Panc1 (cell line): ENCODE measurements at regions not wholly inside any gene's neighbourhood (a gene's known extent, or its start where the extent isn't known, plus 50 kb on each side); places are given as distances from the start of the nearest gene placed in this dataset.

ENCODE experiments used
- ATAC-seq: fragments of 200-7000 bp; cut with Tn5 transposase; 2 replicates; pipeline ENCODE4 v1.9.1; 2020; ENCODE audit warnings: mild to moderate bottlenecking, moderate library complexity
- BruUV-seq: library from RNA; stranded (reverse); fragments of 400-500 nt; replicated peaks from 2 replicates; lab custom pipeline; 2021; lab: Mats Ljungman, UMichigan
- CTCF ChIA-PET: fragments of 300-600 bp; sonication (Branson Sonifier 250); formaldehyde crosslinking; loops from one replicate; lab custom pipeline; 2022; ENCODE audit warnings: antibody characterized with exemption; lab: Charles Lee
- POLR2A ChIA-PET: fragments of 300-600 bp; sonication (Branson Sonifier 250); formaldehyde crosslinking; loops from one replicate; lab custom pipeline; 2022; ENCODE audit warnings: antibody characterized with exemption; lab: Charles Lee
- DNase-seq: peaks from one replicate; pipeline ENCODE4 v3.0.0-alpha.2; 2010; ENCODE audit warnings: low read depth, low spot score
- H3K27ac ChIP-seq: 2 replicates; pipeline ENCODE4 v1.5.1; 2011; ENCODE audit warnings: mild to moderate bottlenecking, low read length, inconsistent platforms
- H3K27me3 ChIP-seq: fragments of 200-500 bp; sonication (Bioruptor generic); 2 replicates; pipeline ENCODE4 v1.6.0; 2014; ENCODE audit warnings: low read length, inconsistent platforms; ENCODE audit not compliant: control insufficient read depth, insufficient read depth
- H3K36me3 ChIP-seq: fragments of 200-500 bp; sonication (Bioruptor generic); 2 replicates; pipeline ENCODE4 v1.5.1; 2014; ENCODE audit warnings: inconsistent platforms, mild to moderate bottlenecking, low read length, moderate library complexity; ENCODE audit not compliant: control insufficient read depth, insufficient read depth
- H3K4me1 ChIP-seq: 2 replicates; pipeline ENCODE4 v1.5.1; 2011; ENCODE audit warnings: inconsistent platforms, mild to moderate bottlenecking, low read length, moderate library complexity; ENCODE audit not compliant: control insufficient read depth, insufficient read depth
- H3K4me3 ChIP-seq, 2 experiments: 2 replicates each; pipeline ENCODE4 v1.5.1; 2011 to 2012; ENCODE audit warnings: low read depth in 2 of 2, low read length in 2 of 2, mild to moderate bottlenecking in 2 of 2, inconsistent platforms in 1 of 2, moderate library complexity in 1 of 2
- H3K9me3 ChIP-seq: fragments of 200-500 bp; sonication (Bioruptor generic); 2 replicates; pipeline ENCODE4 v1.5.1; 2014; ENCODE audit warnings: low read depth, mild to moderate bottlenecking, inconsistent platforms, low read length, moderate library complexity; ENCODE audit not compliant: control insufficient read depth, insufficient read depth
- POLR2AphosphoS5 ChIP-seq: IDR thresholded peaks from 2 replicates; pipeline ENCODE4 v1.6.1; 2012; ENCODE audit warnings: mild to moderate bottlenecking, low read depth, low read length, moderate library complexity
- SIN3A ChIP-seq: IDR thresholded peaks from 2 replicates; pipeline ENCODE4 v1.6.1; 2012; ENCODE audit warnings: low read depth, mild to moderate bottlenecking, low read length, moderate library complexity, borderline replicate concordance; ENCODE audit not compliant: insufficient read depth
- TCF7L2 ChIP-seq: IDR thresholded peaks from 2 replicates; pipeline ENCODE4 v1.6.1; 2011; ENCODE audit warnings: mild to moderate bottlenecking, low read depth, low read length, inconsistent platforms
- in situ Hi-C: cut with HindIII; loops from 2 replicates; pipeline ENCODE4 v1.10.0; 2016; ENCODE audit warnings: low sequenced_read_pairs, low pct_unique_long_range_greater_than_20kb
- intact Hi-C: fragments of 100-400 bp; cut with micrococcal nuclease; formaldehyde crosslinking; loops from one replicate; pipeline ENCODE4 v1.10.0; 2022; ENCODE audit not compliant: unreplicated experiment
- TF ChIP-seq, protein P1 (sequence below): fragments of 450-650 bp; IDR thresholded peaks from 2 replicates; pipeline ENCODE4 v1.5.1; 2017; ENCODE audit warnings: mild to moderate bottlenecking
- TF ChIP-seq, protein P2 (sequence below), 2 experiments: IDR thresholded peaks; 2 replicates each; pipeline ENCODE4 v1.6.1; 2011 to 2012; ENCODE audit warnings: low read depth in 2 of 2, control low read depth in 1 of 2, low read length in 1 of 2, mild to moderate bottlenecking in 1 of 2, moderate library complexity in 1 of 2; ENCODE audit not compliant: insufficient read depth in 1 of 2

DNA sequence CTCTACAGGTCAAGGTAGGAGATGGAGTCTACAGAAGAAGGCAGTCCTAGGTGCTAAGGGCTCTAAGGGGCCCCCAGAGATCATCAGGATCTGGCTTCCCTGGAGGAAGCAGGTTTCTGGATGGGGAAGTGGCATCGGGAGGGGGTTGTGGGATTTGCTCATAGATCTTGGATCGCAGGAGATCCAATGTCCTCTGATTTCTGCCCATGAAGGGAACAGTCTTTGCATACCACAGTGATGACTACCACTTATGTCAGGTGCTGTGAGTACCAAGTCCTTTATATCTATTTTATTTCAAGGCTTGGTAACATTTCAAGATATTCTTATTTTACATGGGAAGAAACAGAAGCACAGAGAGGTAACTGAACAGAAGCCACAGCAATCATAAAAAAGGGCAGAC lies 164.0 kb downstream of the RGS9 start:
- in situ Hi-C loops (no loop called here), intact Hi-C loops (no loop called here)
- H3K36me3 ChIP-seq = no peaks in the 10 kb centered on the region
- H3K27me3 ChIP-seq = no peaks in the 10 kb centered on the region
- BruUV-seq = no TSS peak
- H3K4me1 ChIP-seq = no peaks in the 10 kb centered on the region
- H3K4me3 ChIP-seq = no peak overlapping the region
- ATAC-seq (no peak), DNase-seq (no peak)
- CTCF ChIA-PET = no interaction called here
- TF ChIP-seq POLR2AphosphoS5 = no peak
- TF ChIP-seq, protein P1, sequence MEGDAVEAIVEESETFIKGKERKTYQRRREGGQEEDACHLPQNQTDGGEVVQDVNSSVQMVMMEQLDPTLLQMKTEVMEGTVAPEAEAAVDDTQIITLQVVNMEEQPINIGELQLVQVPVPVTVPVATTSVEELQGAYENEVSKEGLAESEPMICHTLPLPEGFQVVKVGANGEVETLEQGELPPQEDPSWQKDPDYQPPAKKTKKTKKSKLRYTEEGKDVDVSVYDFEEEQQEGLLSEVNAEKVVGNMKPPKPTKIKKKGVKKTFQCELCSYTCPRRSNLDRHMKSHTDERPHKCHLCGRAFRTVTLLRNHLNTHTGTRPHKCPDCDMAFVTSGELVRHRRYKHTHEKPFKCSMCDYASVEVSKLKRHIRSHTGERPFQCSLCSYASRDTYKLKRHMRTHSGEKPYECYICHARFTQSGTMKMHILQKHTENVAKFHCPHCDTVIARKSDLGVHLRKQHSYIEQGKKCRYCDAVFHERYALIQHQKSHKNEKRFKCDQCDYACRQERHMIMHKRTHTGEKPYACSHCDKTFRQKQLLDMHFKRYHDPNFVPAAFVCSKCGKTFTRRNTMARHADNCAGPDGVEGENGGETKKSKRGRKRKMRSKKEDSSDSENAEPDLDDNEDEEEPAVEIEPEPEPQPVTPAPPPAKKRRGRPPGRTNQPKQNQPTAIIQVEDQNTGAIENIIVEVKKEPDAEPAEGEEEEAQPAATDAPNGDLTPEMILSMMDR = no peak
- TF ChIP-seq, protein P2, sequence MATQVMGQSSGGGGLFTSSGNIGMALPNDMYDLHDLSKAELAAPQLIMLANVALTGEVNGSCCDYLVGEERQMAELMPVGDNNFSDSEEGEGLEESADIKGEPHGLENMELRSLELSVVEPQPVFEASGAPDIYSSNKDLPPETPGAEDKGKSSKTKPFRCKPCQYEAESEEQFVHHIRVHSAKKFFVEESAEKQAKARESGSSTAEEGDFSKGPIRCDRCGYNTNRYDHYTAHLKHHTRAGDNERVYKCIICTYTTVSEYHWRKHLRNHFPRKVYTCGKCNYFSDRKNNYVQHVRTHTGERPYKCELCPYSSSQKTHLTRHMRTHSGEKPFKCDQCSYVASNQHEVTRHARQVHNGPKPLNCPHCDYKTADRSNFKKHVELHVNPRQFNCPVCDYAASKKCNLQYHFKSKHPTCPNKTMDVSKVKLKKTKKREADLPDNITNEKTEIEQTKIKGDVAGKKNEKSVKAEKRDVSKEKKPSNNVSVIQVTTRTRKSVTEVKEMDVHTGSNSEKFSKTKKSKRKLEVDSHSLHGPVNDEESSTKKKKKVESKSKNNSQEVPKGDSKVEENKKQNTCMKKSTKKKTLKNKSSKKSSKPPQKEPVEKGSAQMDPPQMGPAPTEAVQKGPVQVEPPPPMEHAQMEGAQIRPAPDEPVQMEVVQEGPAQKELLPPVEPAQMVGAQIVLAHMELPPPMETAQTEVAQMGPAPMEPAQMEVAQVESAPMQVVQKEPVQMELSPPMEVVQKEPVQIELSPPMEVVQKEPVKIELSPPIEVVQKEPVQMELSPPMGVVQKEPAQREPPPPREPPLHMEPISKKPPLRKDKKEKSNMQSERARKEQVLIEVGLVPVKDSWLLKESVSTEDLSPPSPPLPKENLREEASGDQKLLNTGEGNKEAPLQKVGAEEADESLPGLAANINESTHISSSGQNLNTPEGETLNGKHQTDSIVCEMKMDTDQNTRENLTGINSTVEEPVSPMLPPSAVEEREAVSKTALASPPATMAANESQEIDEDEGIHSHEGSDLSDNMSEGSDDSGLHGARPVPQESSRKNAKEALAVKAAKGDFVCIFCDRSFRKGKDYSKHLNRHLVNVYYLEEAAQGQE (IDR thresholded peaks at IDR 0.05; ENCODE audit: insufficient read depth in 1 of 2, low read depth in 2 of 2, low read length in 1 of 2) = no peak
- no peak for TF ChIP-seq SIN3A
- no peak for TF ChIP-seq TCF7L2
- no peaks in the 10 kb centered on the region for H3K9me3 ChIP-seq
- no peak overlapping the region for H3K27ac ChIP-seq
- POLR2A ChIA-PET = no interaction called here

DNA sequence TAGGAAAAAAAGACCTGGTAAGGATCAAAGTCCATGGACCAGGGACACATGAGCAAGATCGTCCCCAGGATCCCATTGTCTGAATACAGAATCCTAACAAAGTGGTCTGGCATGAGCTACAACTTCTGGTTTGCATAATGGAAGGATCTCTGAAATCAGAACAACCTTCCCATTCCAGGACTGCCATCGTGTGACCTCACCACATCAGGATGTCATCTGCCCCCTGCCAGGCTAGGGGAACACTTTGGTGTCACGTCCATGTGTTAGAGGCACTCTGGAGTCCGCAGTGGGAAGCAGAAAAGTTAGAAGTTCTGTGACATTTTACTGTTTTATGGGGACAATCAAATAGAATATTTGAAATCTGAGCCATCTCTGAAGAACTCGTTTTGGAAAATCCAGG lies 160.7 kb downstream of the RGS9 start:
- in situ Hi-C loops (no loop called here), intact Hi-C loops (loop anchor here (5.0 to 10.0 kb wide), 2 partner anchors 259 to 687 kb away; no protein-coding TSS in a partner anchor)
- no peak overlapping the region for H3K4me3 ChIP-seq
- no peaks in the 10 kb centered on the region for H3K36me3 ChIP-seq
- TF ChIP-seq, protein P2 (IDR thresholded peaks at IDR 0.05; ENCODE audit: insufficient read depth in 1 of 2, low read depth in 2 of 2, low read length in 1 of 2) = no peak
- TF ChIP-seq, protein P1 = no peak
- no peaks in the 10 kb centered on the region for H3K4me1 ChIP-seq
- ChIA-PET CTCF (interaction anchor here (0.8 kb wide), 1 partner anchor 868 kb away, joined by 3 read pairs; no protein-coding TSS in a partner anchor), POLR2A (no interaction called here)
- H3K27me3 ChIP-seq = no peaks in the 10 kb centered on the region
- no peak overlapping the region for H3K27ac ChIP-seq
- DNase-seq = no peak
- no peaks in the 10 kb centered on the region for H3K9me3 ChIP-seq
- BruUV-seq = no TSS peak
- ATAC-seq = no peak
